Loucy (cell line): ENCODE measurements at regions not wholly inside any gene's neighbourhood (a gene's known extent, or its start where the extent isn't known, plus 50 kb on each side); places are given as distances from the start of the nearest gene placed in this dataset.
"Not testable (repeated sequence)": the region's sequence is repeated elsewhere in the genome, so short reads cannot be mapped to it uniquely, and the experiment has no call there.

ENCODE experiments used
- H2AFZ ChIP-seq: fragments of 200-600 bp; sonication (generic); 2 replicates; pipeline ENCODE4 v1.6.0; 2016; ENCODE audit warnings: antibody characterized with exemption, mild to moderate bottlenecking, low read length, moderate library complexity
- H3F3A ChIP-seq: fragments of 200-600 bp; 2 replicates; pipeline ENCODE4 v1.6.0; 2016; ENCODE audit warnings: antibody characterized with exemption, low read depth, mild to moderate bottlenecking
- H3K27me3 ChIP-seq: fragments of 200-600 bp; sonication (generic); 2 replicates; pipeline ENCODE4 v1.6.1; 2014; ENCODE audit warnings: low read length, mild to moderate bottlenecking; ENCODE audit not compliant: insufficient read depth, poor library complexity, severe bottlenecking
- H3K36me3 ChIP-seq: fragments of 200-600 bp; sonication (generic); 2 replicates; pipeline ENCODE4 v1.6.1; 2016; ENCODE audit warnings: low read length; ENCODE audit not compliant: insufficient read depth
- H3K4me1 ChIP-seq: fragments of 200-600 bp; sonication (generic); 2 replicates; pipeline ENCODE4 v1.5.1; 2014; ENCODE audit warnings: low read length, mild to moderate bottlenecking; ENCODE audit not compliant: insufficient read depth, poor library complexity, severe bottlenecking
- H3K4me2 ChIP-seq: fragments of 200-600 bp; sonication (generic); 2 replicates; pipeline ENCODE4 v1.6.0; 2014; ENCODE audit warnings: antibody characterized with exemption, low read length, low read depth, mild to moderate bottlenecking; ENCODE audit not compliant: poor library complexity, severe bottlenecking
- H3K4me3 ChIP-seq: fragments of 200-600 bp; sonication (generic); 2 replicates; pipeline ENCODE4 v1.5.1; 2014; ENCODE audit warnings: low read length, mild to moderate bottlenecking, mixed read lengths; ENCODE audit not compliant: poor library complexity, severe bottlenecking
- H3K79me2 ChIP-seq: fragments of 200-600 bp; sonication (generic); 2 replicates; pipeline ENCODE4 v1.6.1; 2014; ENCODE audit warnings: low read length; ENCODE audit not compliant: insufficient read depth
- H3K9ac ChIP-seq: fragments of 200-600 bp; sonication (generic); 2 replicates; pipeline ENCODE4 v1.6.0; 2014; ENCODE audit warnings: mild to moderate bottlenecking, low read depth, low read length, moderate library complexity; ENCODE audit not compliant: poor library complexity, severe bottlenecking
- H3K9me2 ChIP-seq: fragments of 200-600 bp; sonication (generic); replicated peaks from 2 replicates; pipeline ENCODE4 v1.6.1; 2016; ENCODE audit warnings: low read depth, low read length, mixed read lengths
- H3K9me3 ChIP-seq: fragments of 200-600 bp; sonication (generic); 2 replicates; pipeline ENCODE4 v1.6.1; 2014; ENCODE audit warnings: mild to moderate bottlenecking, antibody characterized with exemption, low read length, low read depth; ENCODE audit not compliant: insufficient read depth
- H4K20me1 ChIP-seq: fragments of 200-600 bp; sonication (generic); 2 replicates; pipeline ENCODE4 v1.6.0; 2014; ENCODE audit warnings: antibody characterized with exemption, low read length, mild to moderate bottlenecking; ENCODE audit not compliant: insufficient read depth, poor library complexity, severe bottlenecking
- CTCF ChIP-seq: fragments of 200-600 bp; sonication (generic); conservative IDR thresholded peaks from 2 replicates; pipeline ENCODE4 v1.5.1; 2014; ENCODE audit warnings: mild to moderate bottlenecking, antibody characterized with exemption, low read length
- EZH2phosphoT487 ChIP-seq: fragments of 200-600 bp; IDR thresholded peaks from 2 replicates; pipeline ENCODE4 v1.6.1; 2018; ENCODE audit warnings: antibody characterized with exemption, mild to moderate bottlenecking, moderate library complexity, borderline replicate concordance

DNA sequence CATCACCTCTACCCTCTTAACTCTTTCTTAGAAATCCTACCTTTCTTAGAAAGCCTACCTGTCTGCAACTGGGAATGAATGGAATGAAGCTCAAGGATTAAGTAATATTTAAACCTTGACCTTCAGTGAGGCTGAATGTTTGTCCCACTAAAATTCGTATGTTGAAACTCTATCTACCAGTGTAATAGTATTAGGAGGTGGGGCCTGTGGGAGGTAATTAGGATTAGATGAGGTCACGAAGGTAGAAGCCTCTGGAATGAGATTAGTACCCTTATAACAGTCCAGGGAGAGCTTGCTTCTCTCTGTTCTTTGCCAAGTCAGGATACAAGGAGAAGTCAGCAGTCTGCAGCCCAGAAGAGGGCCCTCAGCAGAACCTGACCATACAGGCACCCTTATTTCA, 158.0 kb downstream of the TENT5A start:
- no peaks in the 10 kb centered on the region for H3K36me3 ChIP-seq
- H3K27me3 ChIP-seq = no peaks in the 10 kb centered on the region
- H2AFZ ChIP-seq = no peak overlapping the region
- no peaks in the 10 kb centered on the region for H3F3A ChIP-seq
- no peak overlapping the region for H3K9ac ChIP-seq
- TF ChIP-seq EZH2phosphoT487 = no peak
- no peak for TF ChIP-seq CTCF
- H4K20me1 ChIP-seq = no peaks in the 10 kb centered on the region
- H3K9me2 ChIP-seq = no peaks in the 10 kb centered on the region
- no peaks in the 10 kb centered on the region for H3K79me2 ChIP-seq
- peaks cover 24% of the 10 kb centered on the region for H3K4me1 ChIP-seq
- H3K9me3 ChIP-seq = no peaks in the 10 kb centered on the region
- no peak overlapping the region for H3K4me3 ChIP-seq
- H3K4me2 ChIP-seq = no peak overlapping the region

- no peak for TF ChIP-seq EZH2phosphoT487
- no peak for TF ChIP-seq CTCF
- Histone ChIP-seq H3K79me2 (no peaks in the 10 kb centered on the region), H3K9me3 (no peaks in the 10 kb centered on the region), H3F3A (no peaks in the 10 kb centered on the region), H3K9me2 (no peaks in the 10 kb centered on the region), H3K4me2 (peak overlapping the region; percentile 5), H4K20me1 (no peaks in the 10 kb centered on the region), H3K4me3 (no peak overlapping the region), H3K27me3 (no peaks in the 10 kb centered on the region), H3K9ac (no peak overlapping the region), H2AFZ (no peak overlapping the region), H3K4me1 (peaks cover 25% of the 10 kb centered on the region), H3K36me3 (no peaks in the 10 kb centered on the region)
Measured at GRCh38 chr6:81590314-81590691, 162.2 kb downstream of the TENT5A start.

DNA sequence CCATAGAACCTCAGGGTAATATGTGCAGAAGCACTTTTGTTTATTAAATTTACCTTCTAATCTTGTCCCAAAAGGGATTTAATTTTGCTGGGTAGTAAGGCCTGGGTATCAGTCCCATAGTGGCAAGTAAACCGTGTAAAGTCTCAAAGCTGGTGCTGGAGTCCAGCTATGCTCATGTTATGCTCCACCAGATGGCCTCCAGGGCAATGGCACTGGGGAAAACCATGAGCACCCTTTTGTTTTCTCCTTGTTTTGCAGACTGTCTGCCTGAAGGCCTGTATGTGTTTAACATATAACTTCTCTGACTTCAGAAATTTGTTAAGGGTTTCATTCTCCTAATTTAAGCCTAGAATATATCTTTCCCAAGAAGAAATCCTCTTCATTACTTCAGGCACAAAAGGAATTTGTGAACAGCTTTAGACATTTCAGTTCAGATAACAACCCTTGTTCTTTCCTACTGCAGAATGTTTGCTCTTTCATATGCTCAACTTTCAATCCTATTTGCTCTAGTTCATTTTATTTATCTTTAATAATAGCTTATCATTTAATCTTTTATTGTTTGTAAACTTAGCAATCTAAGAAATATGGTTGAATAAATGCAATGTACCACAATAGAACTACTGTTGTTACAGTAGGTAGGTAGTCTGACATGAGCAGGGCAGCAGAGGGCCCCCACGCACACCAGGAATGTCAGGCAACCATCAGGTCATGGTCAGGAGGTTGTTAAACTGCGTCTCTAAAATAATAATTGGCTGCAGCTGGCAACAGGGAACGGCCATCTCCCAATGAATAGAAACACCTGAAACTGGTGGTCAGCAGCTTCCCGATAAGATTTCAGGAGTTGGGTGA, 162.8 kb downstream of the TENT5A start:
- Histone ChIP-seq H3K4me3 (no peak overlapping the region), H3K79me2 (no peaks in the 10 kb centered on the region), H3K9ac (no peak overlapping the region), H2AFZ (no peak overlapping the region), H3K4me2 (peak overlapping the region; percentile 5), H3K36me3 (no peaks in the 10 kb centered on the region), H3K4me1 (peaks cover 25% of the 10 kb centered on the region), H3K9me2 (no peaks in the 10 kb centered on the region), H3K27me3 (no peaks in the 10 kb centered on the region), H4K20me1 (no peaks in the 10 kb centered on the region), H3F3A (no peaks in the 10 kb centered on the region), H3K9me3 (no peaks in the 10 kb centered on the region)
- TF ChIP-seq CTCF (peak; percentile 52), EZH2phosphoT487 (no peak)

GRCh38 chr6:81585686-81586085, 166.8 kb downstream of the TENT5A start:
- not testable (repeated sequence) for H3K4me2 ChIP-seq, H3K4me3 ChIP-seq, H3K27me3 ChIP-seq, H3F3A ChIP-seq, H3K36me3 ChIP-seq, H2AFZ ChIP-seq, H3K4me1 ChIP-seq, H4K20me1 ChIP-seq, H3K9ac ChIP-seq, H3K9me3 ChIP-seq, H3K9me2 ChIP-seq, H3K79me2 ChIP-seq

- H3K9me2 ChIP-seq, H3K4me1 ChIP-seq, H3K27me3 ChIP-seq, H4K20me1 ChIP-seq, H3K4me3 ChIP-seq, H3K4me2 ChIP-seq, H3K36me3 ChIP-seq, H3F3A ChIP-seq, H3K79me2 ChIP-seq, H3K9ac ChIP-seq, H3K9me3 ChIP-seq, H2AFZ ChIP-seq: not testable (repeated sequence)
Measured at GRCh38 chr6:81584156-81584555, 168.3 kb downstream of the TENT5A start.
